Keratinocyte (primary cell): ENCODE measurements at regions not wholly inside any gene's neighbourhood (a gene's known extent, or its start where the extent isn't known, plus 50 kb on each side); places are given as distances from the start of the nearest gene placed in this dataset.

ENCODE experiments used
- DNase-seq: peaks from one replicate; pipeline ENCODE4 v3.0.0-alpha.2; 2011; ENCODE audit warnings: low read depth, missing footprints, low spot score
- FAIRE-seq: peaks from 2 replicates; lab custom pipeline; 2011; peaks lifted over from hg19 to GRCh38; lab: Jason Lieb, UNC
- H2AFZ ChIP-seq: 2 replicates; pipeline ENCODE4 v1.6.0; 2012; ENCODE audit warnings: low read length, control low read depth, inconsistent platforms; ENCODE audit not compliant: control insufficient read depth
- H3K27ac ChIP-seq: 2 replicates; pipeline ENCODE4 v1.5.1; 2011; ENCODE audit warnings: low read length; ENCODE audit not compliant: control insufficient read depth, insufficient read depth
- H3K27me3 ChIP-seq: 3 replicates; pipeline ENCODE4 v1.6.0; 2011; ENCODE audit warnings: low read length; ENCODE audit not compliant: control insufficient read depth, insufficient read depth; ENCODE audit errors: extremely low read depth
- H3K36me3 ChIP-seq, 2 experiments: 2 replicates in 1 of 2; 3 replicates in 1 of 2; pipeline ENCODE4 v1.5.1; 2011; ENCODE audit warnings: low read length in 2 of 2, mild to moderate bottlenecking in 1 of 2; ENCODE audit not compliant: control insufficient read depth in 2 of 2, insufficient read depth in 2 of 2; ENCODE audit errors: extremely low read depth in 1 of 2
- H3K4me1 ChIP-seq: 3 replicates; pipeline ENCODE4 v1.5.1; 2011; ENCODE audit warnings: low read length; ENCODE audit not compliant: control insufficient read depth, insufficient read depth; ENCODE audit errors: extremely low read depth
- H3K4me2 ChIP-seq: 3 replicates; pipeline ENCODE4 v1.6.0; 2011; ENCODE audit warnings: low read depth, low read length; ENCODE audit not compliant: control insufficient read depth, insufficient read depth; ENCODE audit errors: extremely low read depth
- H3K4me3 ChIP-seq, 3 experiments: fragments of 200-600 bp in 1 of 3; sonication (generic) in 1 of 3; 2 replicates in 2 of 3; 3 replicates in 1 of 3; pipeline ENCODE4 v1.5.1; 2011 to 2016; ENCODE audit warnings: low read length in 3 of 3, mild to moderate bottlenecking in 3 of 3, control low read depth in 2 of 3, inconsistent platforms in 1 of 3, low read depth in 1 of 3, mixed read lengths in 1 of 3, mixed run types in 1 of 3, moderate library complexity in 1 of 3; ENCODE audit not compliant: control insufficient read depth in 2 of 3, insufficient read depth in 2 of 3; ENCODE audit errors: extremely low read depth in 1 of 3
- H3K79me2 ChIP-seq: 2 replicates; pipeline ENCODE4 v1.6.0; 2012; ENCODE audit warnings: low read length; ENCODE audit not compliant: control insufficient read depth, insufficient read depth
- H3K9ac ChIP-seq: 3 replicates; pipeline ENCODE4 v1.6.0; 2011; ENCODE audit warnings: low read length; ENCODE audit not compliant: control insufficient read depth, insufficient read depth; ENCODE audit errors: extremely low read depth
- H3K9me1 ChIP-seq: 3 replicates; pipeline ENCODE4 v1.6.0; 2011; ENCODE audit warnings: low read length; ENCODE audit not compliant: control insufficient read depth, insufficient read depth; ENCODE audit errors: extremely low read depth
- H3K9me3 ChIP-seq: 2 replicates; pipeline ENCODE4 v1.5.1; 2012; ENCODE audit warnings: low read depth, low read length; ENCODE audit not compliant: control insufficient read depth
- H4K20me1 ChIP-seq: 3 replicates; pipeline ENCODE4 v1.6.0; 2011; ENCODE audit warnings: low read length; ENCODE audit not compliant: control insufficient read depth, insufficient read depth; ENCODE audit errors: extremely low read depth
- CTCF ChIP-seq, 3 experiments: IDR thresholded peaks in 1 of 3; conservative IDR thresholded peaks in 1 of 3; optimal IDR thresholded peaks in 1 of 3; 2 replicates in 2 of 3; 3 replicates in 1 of 3; pipeline versions ENCODE3 to v1.5.1; 2011; ENCODE audit warnings: low read length in 3 of 3, mild to moderate bottlenecking in 3 of 3, moderate library complexity in 2 of 3, control low read depth in 1 of 3, inconsistent platforms in 1 of 3; ENCODE audit not compliant: insufficient read depth in 2 of 3; ENCODE audit errors: extremely low read depth in 1 of 3
- EZH2 ChIP-seq: IDR thresholded peaks from one replicate; pipeline ENCODE4 v1.6.1; 2012; ENCODE audit warnings: inconsistent platforms, mild to moderate bottlenecking, low read length, moderate library complexity
- dilution Hi-C: fragments of 300-500 bp; cut with MboI; formaldehyde crosslinking; loops from one replicate; pipeline ENCODE4 v1.7.0; 2020; ENCODE audit warnings: low sequenced_read_pairs; ENCODE audit not compliant: extremely low pct_ligation_motif_present

DNA sequence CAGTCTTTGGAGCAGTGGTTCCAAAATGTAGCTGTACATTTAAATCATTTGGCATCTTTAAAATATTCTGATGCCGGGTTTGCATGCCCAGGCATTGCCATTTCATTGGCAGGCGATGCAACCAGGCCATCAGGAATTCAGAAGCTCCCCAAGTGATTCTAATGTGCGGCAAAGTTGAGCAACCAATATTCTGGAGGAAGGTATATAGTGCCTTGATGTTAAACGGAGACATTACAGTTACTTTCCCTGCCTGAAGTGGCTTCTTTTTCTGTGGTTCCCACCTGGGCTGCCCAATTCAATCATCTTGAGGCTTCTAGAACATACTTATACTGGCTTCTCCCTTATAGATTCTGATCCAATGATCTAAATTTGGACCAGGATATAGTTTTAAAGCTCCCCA lies 68.7 kb upstream of the PGM2 start:
- Histone ChIP-seq H3K79me2 (no peaks in the 10 kb centered on the region), H3K4me3 (no peak overlapping the region), H3K9me1 (no peaks in the 10 kb centered on the region), H3K4me2 (peak overlapping the region; percentile 72), H3K36me3 (no peaks in the 10 kb centered on the region), H3K27me3 (no peaks in the 10 kb centered on the region), H3K9ac (no peak overlapping the region), H4K20me1 (no peaks in the 10 kb centered on the region), H3K9me3 (no peaks in the 10 kb centered on the region), H3K4me1 (peaks cover 27% of the 10 kb centered on the region), H3K27ac (peak overlapping the region; percentile 26), H2AFZ (peak overlapping the region; percentile 60)
- FAIRE-seq = no peak
- dilution Hi-C loops = no loop called here
- no peak for DNase-seq
- TF ChIP-seq EZH2 (no peak), CTCF (optimal IDR thresholded peaks at IDR 0.05 in 1 of 3, IDR thresholded peaks at IDR 0.05 in 1 of 3, conservative IDR thresholded peaks at IDR 0.05 in 1 of 3; ENCODE audit: extremely low read depth in 1 of 3, insufficient read depth in 2 of 3, low read length in 3 of 3) (no peak)

DNA sequence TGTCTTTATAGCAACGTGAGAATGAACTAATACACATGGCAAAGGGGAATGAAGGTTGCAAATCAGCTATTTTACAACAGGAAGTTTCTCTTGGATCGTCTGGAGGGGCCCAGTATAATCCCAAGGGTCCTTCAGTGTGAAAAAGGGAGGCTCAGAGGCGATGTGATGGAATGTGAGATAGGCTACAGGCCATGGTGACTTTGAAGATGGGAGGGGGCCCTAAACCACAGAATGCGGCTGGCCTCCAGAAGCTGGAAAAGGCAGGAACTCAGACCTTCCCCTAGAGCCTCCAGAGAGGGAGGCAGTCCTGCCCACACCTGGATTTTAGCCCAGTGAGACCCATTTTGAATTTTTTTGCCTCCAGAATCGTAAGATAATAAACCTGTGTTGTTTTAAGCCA lies 69.4 kb upstream of the PGM2 start:
- Histone ChIP-seq H3K4me3 (no peak overlapping the region), H4K20me1 (no peaks in the 10 kb centered on the region), H3K27me3 (no peaks in the 10 kb centered on the region), H3K79me2 (no peaks in the 10 kb centered on the region), H3K9ac (no peak overlapping the region), H3K36me3 (no peaks in the 10 kb centered on the region), H3K27ac (no peak overlapping the region), H3K9me1 (no peaks in the 10 kb centered on the region), H3K4me2 (no peak overlapping the region), H2AFZ (peak overlapping the region; percentile 22), H3K9me3 (no peaks in the 10 kb centered on the region), H3K4me1 (peaks cover 21% of the 10 kb centered on the region)
- FAIRE-seq (no peak), DNase-seq (no peak)
- TF ChIP-seq CTCF (optimal IDR thresholded peaks at IDR 0.05 in 1 of 3, IDR thresholded peaks at IDR 0.05 in 1 of 3, conservative IDR thresholded peaks at IDR 0.05 in 1 of 3; ENCODE audit: extremely low read depth in 1 of 3, insufficient read depth in 2 of 3, low read length in 3 of 3) (no peak), EZH2 (no peak)
- dilution Hi-C loops = no loop called here
